HepG2 (cell line): ENCODE measurements at regions not wholly inside any gene's neighbourhood (a gene's known extent, or its start where the extent isn't known, plus 50 kb on each side); places are given as distances from the start of the nearest gene placed in this dataset.
A peak's percentile ranks its signal among the peaks of the same experiment; 100 is the strongest.

Experiments used
- ARNTL ChIP-seq: sonication (generic); formaldehyde crosslinking; IDR thresholded peaks from 2 replicates; pipeline ENCODE4 v1.4.0; 2020; ENCODE audit warnings: mild to moderate bottlenecking, missing genetic modification reagents
- ATF4 ChIP-seq, 2 experiments: fragments of 450-650 bp in 1 of 2; sonication (generic) in 1 of 2; formaldehyde crosslinking; IDR thresholded peaks; 2 replicates each; pipeline versions ENCODE4 v1.5.0 to v1.8.0; 2020 to 2022; ENCODE audit warnings: mild to moderate bottlenecking in 1 of 2, missing genetic modification reagents in 1 of 2
- ESRRA ChIP-seq: sonication (generic); formaldehyde crosslinking; IDR thresholded peaks from 2 replicates; pipeline ENCODE4 v1.5.1; 2020; ENCODE audit warnings: mild to moderate bottlenecking, low read depth, missing genetic modification reagents
- IRF9 ChIP-seq: sonication (generic); formaldehyde crosslinking; IDR thresholded peaks from 2 replicates; pipeline ENCODE4 v1.8.0; 2022; ENCODE audit warnings: missing genetic modification reagents, mild to moderate bottlenecking, borderline replicate concordance
- PHB2 ChIP-seq: fragments of 450-650 bp; IDR thresholded peaks from 2 replicates; pipeline ENCODE4 v1.6.1; 2018; ENCODE audit not compliant: partially characterized antibody
- PRPF4 ChIP-seq: fragments of 200-400 bp; formaldehyde crosslinking; IDR thresholded peaks from 2 replicates; pipeline ENCODE4 v1.6.1; 2016; ENCODE audit warnings: low read length, low read depth; ENCODE audit not compliant: poor library complexity, severe bottlenecking
- SALL2 ChIP-seq: sonication (generic); formaldehyde crosslinking; IDR thresholded peaks from 2 replicates; pipeline ENCODE4 v1.8.1; 2023; ENCODE audit warnings: mild to moderate bottlenecking, missing genetic modification reagents, inconsistent platforms
- SIN3A ChIP-seq: IDR thresholded peaks from 2 replicates; pipeline ENCODE4 v1.6.1; 2011; ENCODE audit warnings: low read depth, mild to moderate bottlenecking, control low read depth, low read length, borderline replicate concordance
- ZBTB38 ChIP-seq: sonication (generic); formaldehyde crosslinking; IDR thresholded peaks from 2 replicates; pipeline ENCODE4 v1.5.1; 2020; ENCODE audit warnings: mild to moderate bottlenecking, missing genetic modification reagents
- ZMYM3 ChIP-seq: sonication (generic); formaldehyde crosslinking; IDR thresholded peaks from 2 replicates; pipeline ENCODE4 v1.5.1; 2020; ENCODE audit warnings: mild to moderate bottlenecking, missing genetic modification reagents
- ZNF142 ChIP-seq: sonication (generic); formaldehyde crosslinking; IDR thresholded peaks from 2 replicates; pipeline ENCODE4 v1.4.0; 2020; ENCODE audit warnings: missing genetic modification reagents
- ZNF496 ChIP-seq: sonication (generic); formaldehyde crosslinking; IDR thresholded peaks from 2 replicates; pipeline ENCODE4 v1.8.1; 2023; ENCODE audit warnings: mild to moderate bottlenecking, moderate library complexity, missing genetic modification reagents; ENCODE audit not compliant: insufficient replicate concordance
- ZNF503 ChIP-seq: sonication (generic); formaldehyde crosslinking; IDR thresholded peaks from 2 replicates; pipeline ENCODE4 v1.4.0; 2020; ENCODE audit warnings: missing genetic modification reagents
- ZNF772 ChIP-seq: sonication (generic); formaldehyde crosslinking; IDR thresholded peaks from 2 replicates; pipeline ENCODE4 v1.5.0; 2020; ENCODE audit warnings: mild to moderate bottlenecking, missing genetic modification reagents
- ZNF790 ChIP-seq: sonication (generic); formaldehyde crosslinking; IDR thresholded peaks from 2 replicates; pipeline ENCODE4 v1.8.0; 2022; ENCODE audit warnings: missing genetic modification reagents, mild to moderate bottlenecking, borderline replicate concordance
- ZNF883 ChIP-seq: sonication (generic); formaldehyde crosslinking; IDR thresholded peaks from 2 replicates; pipeline ENCODE4 v1.5.1; 2020; ENCODE audit warnings: mild to moderate bottlenecking, missing genetic modification reagents; ENCODE audit errors: not compliant biosample characterization
- ZSCAN9 ChIP-seq: IDR thresholded peaks from 2 replicates; pipeline ENCODE4 v1.6.1; 2016; ENCODE audit warnings: borderline replicate concordance

GRCh38 chr10:46106410-46107255 is 60.6 kb upstream of the MSMB start (continued):
- TF ChIP-seq ZNF503 (CRISPR knock-in tag) = peak; percentile 55; the same call in 1 of the 2 replicates
- TF ChIP-seq ZBTB38 (CRISPR knock-in tag) = 0 out of 2 replicates have a peak, but pooled peaks have one; percentile 32
- TF ChIP-seq ZMYM3 (CRISPR knock-in tag) = peak; percentile 56; the same call in 1 of the 2 replicates
- 0 out of 2 replicates have a peak, but pooled peaks have one; percentile 56 for TF ChIP-seq ESRRA (CRISPR knock-in tag)
- peak; percentile 39 for TF ChIP-seq PHB2
- 0 out of 2 replicates have a peak, but pooled peaks have one; percentile 17 for TF ChIP-seq ARNTL (CRISPR knock-in tag)
- TF ChIP-seq ZNF772 (CRISPR knock-in tag) = 0 out of 2 replicates have a peak, but pooled peaks have one; percentile 21
- TF ChIP-seq ZSCAN9 (CRISPR knock-in tag) = no peak
- 0 out of 2 replicates have a peak, but pooled peaks have one; percentile 31 for TF ChIP-seq IRF9
- TF ChIP-seq PRPF4 = no peak
- no peak for TF ChIP-seq ATF4 (CRISPR knock-in tag; IDR thresholded peaks at IDR 0.05)
- peak; percentile 77 for TF ChIP-seq ZNF883 (CRISPR knock-in tag)
- 0 out of 2 replicates have a peak, but pooled peaks have one; percentile 74 for TF ChIP-seq SALL2
- peak; percentile 60; the same call in 1 of the 2 replicates for TF ChIP-seq SIN3A
- peak; percentile 78 for TF ChIP-seq ZNF142
- 0 out of 2 replicates have a peak, but pooled peaks have one; percentile 60 for TF ChIP-seq ZNF790
- TF ChIP-seq ZNF496 (CRISPR knock-in tag) = no peak
